GM13977 (cell line): ENCODE measurements at regions not wholly inside any gene's neighbourhood (a gene's known extent, or its start where the extent isn't known, plus 50 kb on each side); places are given as distances from the start of the nearest gene placed in this dataset.

ENCODE experiments used
- DNase-seq: peaks from one replicate; pipeline ENCODE4 v3.0.0; 2012; ENCODE audit warnings: low spot score
- CTCF ChIP-seq: IDR thresholded peaks from 2 replicates; pipeline ENCODE4 v1.5.1; 2012; ENCODE audit warnings: mild to moderate bottlenecking, control low read depth; ENCODE audit not compliant: insufficient read depth; ENCODE audit errors: extremely low read depth, missing control alignments
- in situ Hi-C: fragments of 300-500 bp; cut with MboI; formaldehyde crosslinking; loops from one replicate; pipeline ENCODE4 v1.12.0; 2022; ENCODE audit warnings: low sequenced_read_pairs, low pct_unique_long_range_greater_than_20kb, mixed read lengths, inconsistent platforms; ENCODE audit not compliant: unreplicated experiment

GRCh38 chr10:52469970-52470705 is 156.1 kb downstream of the DKK1 start:
- no peak for DNase-seq
- in situ Hi-C loops = no loop called here
- no peak for TF ChIP-seq CTCF

DNA sequence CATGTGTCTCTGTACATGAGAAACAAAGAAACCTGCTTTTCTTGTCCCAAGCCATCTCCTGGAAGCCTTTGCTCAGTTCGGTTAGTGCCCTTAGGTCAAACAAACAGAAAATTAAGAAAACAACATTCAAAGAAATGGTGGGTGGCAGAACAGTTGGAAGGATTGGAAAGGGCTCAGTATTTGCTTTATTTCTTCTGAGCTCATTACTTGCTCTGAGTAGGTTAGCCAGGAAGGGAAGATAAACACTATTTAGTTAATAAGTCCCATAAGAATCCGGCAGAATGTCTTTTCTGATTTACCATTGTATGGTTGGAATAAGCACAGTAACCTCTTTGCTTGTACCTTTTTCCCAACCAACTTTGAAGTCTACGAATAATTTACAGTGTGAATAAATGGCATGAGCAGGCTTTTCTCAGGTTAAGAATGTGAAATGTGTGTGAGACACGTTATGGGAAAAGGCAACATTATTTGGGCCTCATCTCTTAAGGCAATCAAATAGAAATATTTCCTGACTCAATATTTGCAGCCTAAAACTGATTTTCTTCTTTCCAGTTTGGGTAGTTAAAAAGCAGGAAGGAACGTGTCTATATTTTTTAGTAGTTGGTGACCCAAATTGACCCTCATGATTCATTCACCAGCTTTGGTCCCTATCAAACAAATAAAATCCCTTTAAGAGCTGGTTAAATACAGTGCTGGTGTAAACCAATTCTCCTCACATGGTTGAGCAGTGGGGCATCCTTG is 158.5 kb downstream of the DKK1 start:
- no peak for TF ChIP-seq CTCF
- in situ Hi-C loops = no loop called here
- DNase-seq = no peak

- in situ Hi-C loops = no loop called here
- no peak for TF ChIP-seq CTCF
- no peak for DNase-seq
These were observed 160.2 kb downstream of the DKK1 start for GRCh38 chr10:52474265-52474664.

GRCh38 chr10:52477305-52477704 is 163.2 kb downstream of the DKK1 start:
- no peak for DNase-seq
- TF ChIP-seq CTCF = no peak
- in situ Hi-C loops = no loop called here

GRCh38 chr10:52479567-52479966 is 165.5 kb downstream of the DKK1 start:
- in situ Hi-C loops = no loop called here
- no peak for DNase-seq

DNA sequence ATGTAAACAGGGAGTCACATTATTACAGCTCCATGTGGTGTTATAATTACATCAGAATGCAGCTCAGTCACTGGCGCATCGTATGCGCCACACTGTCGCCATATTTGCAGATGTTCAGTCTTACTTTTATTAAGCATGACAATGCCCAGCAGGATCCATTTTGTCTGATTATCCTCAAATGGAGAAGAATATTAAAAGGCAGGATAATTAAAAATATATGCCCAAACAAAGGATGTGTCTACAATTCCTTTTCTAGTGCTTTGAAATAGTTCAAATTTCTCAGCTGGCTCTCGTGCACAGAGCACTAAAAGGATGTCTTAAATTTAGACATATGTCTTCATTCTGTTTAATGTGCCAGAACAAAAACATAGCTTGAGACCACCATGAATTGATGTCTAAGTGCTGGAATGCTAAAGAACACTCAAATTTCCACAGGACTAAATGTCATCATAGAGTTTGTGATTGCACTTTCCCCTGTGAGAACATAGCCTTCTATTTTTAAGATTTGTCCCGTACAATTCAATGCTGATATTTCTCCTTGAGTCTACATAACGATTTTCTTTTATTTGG is 168.0 kb downstream of the DKK1 start:
- no peak for DNase-seq
- TF ChIP-seq CTCF = no peak
- in situ Hi-C loops = loop anchor here (10.0 kb wide), 1 partner anchor 167 kb away; the partner anchor contains the start of gene DKK1

More at GRCh38 chr10:52479567-52479966, 165.5 kb downstream of the DKK1 start:
- TF ChIP-seq CTCF = no peak
